HepG2 (cell line): ENCODE measurements at regions not wholly inside any gene's neighbourhood (a gene's known extent, or its start where the extent isn't known, plus 50 kb on each side); places are given as distances from the start of the nearest gene placed in this dataset.

Experiments used
- FOXA1 ChIP-seq, 2 experiments: fragments of 450-650 bp in 1 of 2; sonication (generic) in 1 of 2; formaldehyde crosslinking in 1 of 2; IDR thresholded peaks; 2 replicates each; pipeline versions ENCODE4 v1.4.0 to v1.6.1; 2016 to 2020; ENCODE audit warnings: missing genetic modification reagents in 1 of 2
- TF ChIP-seq, protein P1 (sequence below): sonication (generic); formaldehyde crosslinking; IDR thresholded peaks from 2 replicates; pipeline ENCODE4 v1.4.0; 2020; ENCODE audit warnings: missing genetic modification reagents, borderline replicate concordance
- TF ChIP-seq, protein P2 (sequence below): IDR thresholded peaks from 2 replicates; pipeline ENCODE4 v1.6.1; 2016; ENCODE audit warnings: mild to moderate bottlenecking, missing biosample characterization, missing genetic modification reagents

DNA sequence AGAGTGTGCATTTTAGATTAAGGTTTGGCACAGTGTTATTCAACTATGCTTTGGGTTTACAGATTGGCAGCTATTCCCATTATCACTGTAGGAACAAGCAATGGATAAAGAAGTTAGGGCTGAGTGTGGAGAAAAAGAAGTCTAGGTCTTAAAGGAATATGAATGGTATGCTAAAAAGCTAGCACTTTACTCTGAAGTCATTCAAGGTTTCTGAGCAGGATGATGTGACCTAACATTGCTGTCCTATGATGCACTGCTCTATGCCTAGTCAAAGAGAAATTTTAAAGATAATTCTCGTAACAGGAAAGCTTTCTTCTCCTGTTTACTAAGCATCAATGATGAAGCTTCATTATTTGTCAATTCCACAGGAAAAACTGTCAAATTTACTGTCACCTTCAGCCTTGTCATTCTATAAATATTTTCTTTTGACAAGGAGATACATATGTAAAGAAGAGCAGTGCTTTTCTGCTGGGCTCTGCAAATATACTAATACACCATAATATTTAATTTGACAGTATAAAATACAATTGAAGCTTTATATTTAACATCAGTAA is 476.1 kb upstream of the PTPRD start:
- TF ChIP-seq, protein P1, sequence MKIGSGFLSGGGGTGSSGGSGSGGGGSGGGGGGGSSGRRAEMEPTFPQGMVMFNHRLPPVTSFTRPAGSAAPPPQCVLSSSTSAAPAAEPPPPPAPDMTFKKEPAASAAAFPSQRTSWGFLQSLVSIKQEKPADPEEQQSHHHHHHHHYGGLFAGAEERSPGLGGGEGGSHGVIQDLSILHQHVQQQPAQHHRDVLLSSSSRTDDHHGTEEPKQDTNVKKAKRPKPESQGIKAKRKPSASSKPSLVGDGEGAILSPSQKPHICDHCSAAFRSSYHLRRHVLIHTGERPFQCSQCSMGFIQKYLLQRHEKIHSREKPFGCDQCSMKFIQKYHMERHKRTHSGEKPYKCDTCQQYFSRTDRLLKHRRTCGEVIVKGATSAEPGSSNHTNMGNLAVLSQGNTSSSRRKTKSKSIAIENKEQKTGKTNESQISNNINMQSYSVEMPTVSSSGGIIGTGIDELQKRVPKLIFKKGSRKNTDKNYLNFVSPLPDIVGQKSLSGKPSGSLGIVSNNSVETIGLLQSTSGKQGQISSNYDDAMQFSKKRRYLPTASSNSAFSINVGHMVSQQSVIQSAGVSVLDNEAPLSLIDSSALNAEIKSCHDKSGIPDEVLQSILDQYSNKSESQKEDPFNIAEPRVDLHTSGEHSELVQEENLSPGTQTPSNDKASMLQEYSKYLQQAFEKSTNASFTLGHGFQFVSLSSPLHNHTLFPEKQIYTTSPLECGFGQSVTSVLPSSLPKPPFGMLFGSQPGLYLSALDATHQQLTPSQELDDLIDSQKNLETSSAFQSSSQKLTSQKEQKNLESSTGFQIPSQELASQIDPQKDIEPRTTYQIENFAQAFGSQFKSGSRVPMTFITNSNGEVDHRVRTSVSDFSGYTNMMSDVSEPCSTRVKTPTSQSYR (CRISPR knock-in tag) = no peak
- no peak for TF ChIP-seq FOXA1 (IDR thresholded peaks at IDR 0.05)
- TF ChIP-seq FOXA1 (CRISPR knock-in tag; IDR thresholded peaks at IDR 0.05) = no peak
- TF ChIP-seq, protein P2, sequence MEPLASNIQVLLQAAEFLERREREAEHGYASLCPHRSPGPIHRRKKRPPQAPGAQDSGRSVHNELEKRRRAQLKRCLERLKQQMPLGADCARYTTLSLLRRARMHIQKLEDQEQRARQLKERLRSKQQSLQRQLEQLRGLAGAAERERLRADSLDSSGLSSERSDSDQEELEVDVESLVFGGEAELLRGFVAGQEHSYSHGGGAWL (CRISPR knock-in tag) = no peak
